ENCODE measurements at regions not wholly inside any gene's neighbourhood (a gene's known extent, or its start where the extent isn't known, plus 50 kb on each side); places are given as distances from the start of the nearest gene placed in this dataset.
"Not testable (repeated sequence)": the region's sequence is repeated elsewhere in the genome, so short reads cannot be mapped to it uniquely, and the experiment has no call there.

DNA sequence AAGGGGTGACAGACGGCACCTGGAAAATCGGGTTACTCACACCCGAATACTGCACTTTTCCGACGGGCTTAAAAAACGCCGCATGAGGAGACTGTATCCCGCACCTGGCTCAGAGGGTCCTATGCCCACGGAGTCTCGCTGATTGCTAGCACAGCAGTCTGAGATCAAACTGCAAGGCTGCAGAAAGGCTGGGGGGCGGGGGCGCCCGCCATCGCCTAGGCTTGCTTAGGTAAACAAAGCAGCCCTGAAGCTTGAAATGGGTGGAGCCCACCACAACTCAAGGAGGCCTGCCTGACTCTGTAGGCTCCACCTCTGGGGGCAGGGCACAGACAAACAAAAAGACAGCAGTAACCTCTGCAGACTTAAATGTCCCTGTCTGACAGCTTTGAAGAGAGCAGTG lies 144.4 kb downstream of the TYW3 start:
- peaks cover 14% of the 10 kb centered on the region for H3K9me3 Mint-ChIP-seq
- H3K27ac Mint-ChIP-seq; DNase-seq; H3K27me3 Mint-ChIP-seq; H3K4me1 Mint-ChIP-seq; H3K4me3 Mint-ChIP-seq; ATAC-seq; H3K36me3 Mint-ChIP-seq (ENCODE audit: low read depth): not testable (repeated sequence)

DNA sequence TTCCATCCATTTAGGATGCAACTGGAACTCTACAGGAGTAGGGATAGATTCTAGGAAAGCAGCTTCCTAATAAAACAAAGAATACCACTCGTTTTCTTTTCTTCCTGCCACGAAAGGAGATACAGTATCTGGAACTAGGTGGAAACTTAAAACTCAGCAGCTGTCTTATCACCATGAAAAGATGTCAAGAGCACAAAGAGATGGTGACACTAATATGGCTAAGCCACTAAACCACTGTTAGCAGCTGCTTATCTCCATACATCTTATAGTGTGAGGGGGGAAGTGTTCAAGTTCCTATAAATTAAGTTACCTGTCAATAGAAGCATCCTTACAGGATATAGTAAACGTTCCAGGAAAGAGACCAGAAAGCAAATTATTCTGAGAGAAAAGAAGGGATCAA lies 162.5 kb downstream of the TYW3 start:
- DNase-seq (no peak), ATAC-seq (no peak)
- H3K4me3 Mint-ChIP-seq = no peak overlapping the region
- peaks cover 10% of the 10 kb centered on the region for H3K9me3 Mint-ChIP-seq
- no peaks in the 10 kb centered on the region for H3K27me3 Mint-ChIP-seq
- H3K4me1 Mint-ChIP-seq = no peaks in the 10 kb centered on the region
- H3K36me3 Mint-ChIP-seq (ENCODE audit: low read depth) = no peaks in the 10 kb centered on the region
- H3K27ac Mint-ChIP-seq = no peak overlapping the region

DNA sequence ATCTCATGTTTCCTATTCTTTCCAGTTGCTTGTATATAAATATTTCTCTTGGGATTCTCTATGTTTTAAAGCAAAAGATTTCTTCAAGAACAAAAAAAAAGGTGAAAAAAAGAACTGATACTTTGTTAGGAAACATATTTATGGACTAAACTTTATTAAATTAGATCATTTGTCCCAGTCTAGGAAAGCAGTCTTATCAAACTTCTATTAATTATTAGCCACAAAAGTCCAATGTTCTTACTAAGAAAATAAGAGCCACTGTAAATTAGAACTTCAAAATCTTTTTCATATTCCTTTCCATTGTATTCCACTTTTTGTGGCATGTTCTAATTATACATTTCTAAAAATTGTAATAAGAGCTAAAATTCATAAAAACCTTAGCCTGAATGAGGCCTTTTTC lies 175.2 kb downstream of the TYW3 start:
- Mint-ChIP-seq H3K9me3 (peaks cover 5% of the 10 kb centered on the region), H3K4me3 (no peak overlapping the region), H3K27ac (no peak overlapping the region), H3K27me3 (no peaks in the 10 kb centered on the region), H3K4me1 (no peaks in the 10 kb centered on the region), H3K36me3 (ENCODE audit: low read depth) (no peaks in the 10 kb centered on the region)
- DNase-seq (no peak), ATAC-seq (no peak)

DNA sequence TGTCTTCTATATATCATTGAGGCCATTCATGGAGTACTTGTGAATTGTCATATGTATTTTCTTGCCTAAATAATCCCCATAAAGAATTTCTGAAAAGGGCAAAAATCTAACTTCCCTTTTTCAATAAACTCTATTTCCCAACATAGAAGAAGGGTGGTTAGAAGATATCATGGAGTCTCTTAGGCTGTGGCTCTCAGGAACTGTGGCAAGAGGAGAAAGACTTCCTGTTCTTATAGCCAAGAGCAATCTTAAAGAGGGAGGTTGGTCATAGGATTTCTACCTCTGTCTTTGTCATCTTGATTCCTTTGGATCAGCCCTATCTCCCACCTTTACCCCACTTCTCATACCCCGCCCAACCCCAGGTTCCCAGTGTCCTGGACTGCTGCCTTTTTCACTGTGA lies 175.8 kb downstream of the TYW3 start:
- no peaks in the 10 kb centered on the region for H3K4me1 Mint-ChIP-seq

DNA sequence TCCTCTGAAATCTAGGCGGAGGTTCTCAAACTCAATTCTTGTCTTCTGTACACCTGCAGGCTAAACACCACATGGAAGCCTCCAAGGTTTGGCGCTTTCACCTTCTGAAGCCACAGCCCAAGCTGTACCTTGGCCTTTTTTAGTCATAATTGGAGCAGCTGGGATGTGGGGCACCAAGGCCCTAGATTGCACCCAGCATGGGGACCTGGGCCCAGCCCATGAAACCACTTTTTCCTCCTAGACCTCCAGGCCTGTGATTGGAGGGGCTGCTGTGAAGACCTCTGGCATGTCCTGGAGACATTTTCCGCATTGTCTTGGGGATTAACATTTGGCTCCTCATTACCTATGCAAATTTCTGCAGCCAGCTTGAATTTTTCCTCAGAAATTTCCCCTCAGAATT lies 181.0 kb downstream of the TYW3 start:
- Mint-ChIP-seq H3K4me3 (no peak overlapping the region), H3K36me3 (ENCODE audit: low read depth) (no peaks in the 10 kb centered on the region), H3K4me1 (no peaks in the 10 kb centered on the region), H3K27me3 (no peaks in the 10 kb centered on the region), H3K9me3 (peaks cover 13% of the 10 kb centered on the region), H3K27ac (no peak overlapping the region)
- no peak for ATAC-seq
- DNase-seq = no peak

More for the DNA sequence above, 175.8 kb downstream of the TYW3 start:
- no peaks in the 10 kb centered on the region for H3K36me3 Mint-ChIP-seq (ENCODE audit: low read depth)
- H3K4me3 Mint-ChIP-seq = no peak overlapping the region
- DNase-seq (no peak), ATAC-seq (no peak)
- H3K9me3 Mint-ChIP-seq = peaks cover 5% of the 10 kb centered on the region
- H3K27me3 Mint-ChIP-seq = no peaks in the 10 kb centered on the region
- no peak overlapping the region for H3K27ac Mint-ChIP-seq

DNA sequence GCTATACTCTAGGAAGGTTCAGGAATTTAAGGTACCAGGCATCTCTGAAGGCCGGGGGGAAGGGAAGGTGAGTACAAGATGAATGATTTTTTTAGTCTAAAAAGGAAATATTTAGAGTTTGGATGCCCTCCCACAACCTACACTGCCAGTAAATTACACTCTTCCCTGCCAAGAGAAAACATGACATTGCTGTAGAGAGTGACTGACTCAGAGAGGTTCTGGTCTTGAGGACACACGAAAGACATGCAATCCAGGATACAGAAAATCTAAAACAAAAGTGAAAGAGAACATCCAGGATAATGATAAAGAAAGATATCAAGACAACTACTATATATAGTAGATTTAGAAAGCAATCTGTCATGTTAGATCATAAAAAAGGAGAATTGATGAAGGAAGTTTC lies 200.5 kb downstream of the TYW3 start:
- H3K36me3 Mint-ChIP-seq (ENCODE audit: low read depth) = no peaks in the 10 kb centered on the region
- ATAC-seq (no peak), DNase-seq (no peak)
- peaks cover 7% of the 10 kb centered on the region for H3K9me3 Mint-ChIP-seq
- H3K4me1 Mint-ChIP-seq = no peaks in the 10 kb centered on the region
- H3K4me3 Mint-ChIP-seq = no peak overlapping the region
- no peak overlapping the region for H3K27ac Mint-ChIP-seq
- H3K27me3 Mint-ChIP-seq = no peaks in the 10 kb centered on the region

DNA sequence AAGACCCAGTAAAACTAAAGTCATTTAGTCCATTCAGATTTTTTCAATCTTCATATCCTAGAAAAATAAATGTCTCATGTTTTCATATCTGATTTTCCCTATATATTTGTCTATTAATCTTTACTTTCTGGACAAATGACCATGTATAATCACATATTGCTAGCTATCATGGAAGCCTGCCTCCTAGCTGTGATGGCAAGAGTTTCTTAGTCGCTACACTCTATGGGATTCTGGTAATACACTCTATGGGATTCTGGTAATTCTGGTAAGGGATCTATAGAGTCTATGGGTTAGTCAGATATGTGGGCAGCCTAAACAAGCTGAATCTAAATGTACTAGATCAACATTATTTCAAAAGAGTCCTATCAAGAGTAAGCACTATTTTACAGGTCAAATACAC lies 198.7 kb upstream of the LHX8 start:
- no peaks in the 10 kb centered on the region for H3K27me3 Mint-ChIP-seq
- H3K4me3 Mint-ChIP-seq = no peak overlapping the region
- no peaks in the 10 kb centered on the region for H3K4me1 Mint-ChIP-seq
- no peak for DNase-seq
- ATAC-seq = no peak
- no peak overlapping the region for H3K27ac Mint-ChIP-seq
- H3K36me3 Mint-ChIP-seq (ENCODE audit: low read depth) = no peaks in the 10 kb centered on the region
- H3K9me3 Mint-ChIP-seq = peaks cover 3% of the 10 kb centered on the region

DNA sequence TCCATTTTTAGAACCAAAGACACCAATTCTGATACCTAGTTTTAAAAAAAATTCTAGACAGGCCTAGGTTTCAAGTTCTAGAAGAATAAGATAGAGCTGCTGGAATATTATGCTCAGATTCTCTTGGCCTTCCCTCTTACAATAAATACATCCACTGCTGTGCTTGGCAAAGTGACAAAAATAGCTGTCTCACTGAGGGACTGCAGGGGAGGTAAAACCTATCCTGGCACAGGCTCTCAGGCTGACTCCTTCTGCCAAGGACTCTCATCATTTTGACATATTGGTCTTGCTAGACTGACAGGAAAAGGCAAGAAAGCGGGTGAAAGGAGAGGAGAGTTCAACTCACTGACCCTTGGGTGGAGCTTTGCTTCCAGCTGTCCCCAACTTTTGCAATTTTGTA lies 197.0 kb upstream of the LHX8 start:
- H3K36me3 Mint-ChIP-seq (ENCODE audit: low read depth) = no peaks in the 10 kb centered on the region
- H3K27ac Mint-ChIP-seq = no peak overlapping the region
- ATAC-seq = no peak
- no peak overlapping the region for H3K4me3 Mint-ChIP-seq
- no peaks in the 10 kb centered on the region for H3K4me1 Mint-ChIP-seq
- H3K9me3 Mint-ChIP-seq = peaks cover 12% of the 10 kb centered on the region
- DNase-seq = no peak
- no peaks in the 10 kb centered on the region for H3K27me3 Mint-ChIP-seq

DNA sequence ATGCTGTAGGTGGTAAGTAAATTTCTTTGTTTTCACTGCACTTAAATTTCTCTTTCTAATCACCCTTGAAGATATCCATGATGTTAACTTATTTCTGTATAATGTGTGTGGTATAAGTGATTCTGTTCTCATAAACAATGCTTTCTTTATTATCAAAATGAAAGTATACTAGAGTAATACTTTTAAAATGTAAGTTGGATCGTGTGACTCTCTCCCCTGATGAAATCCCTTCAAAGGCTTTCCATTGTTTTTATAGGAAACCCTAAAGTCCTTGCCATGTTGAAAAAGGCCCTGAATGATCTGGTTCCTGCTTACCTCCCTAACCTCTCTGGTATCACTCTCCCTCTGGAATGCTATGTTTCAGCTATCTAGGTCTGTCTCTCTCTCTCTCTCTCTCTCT lies 191.1 kb upstream of the LHX8 start:
- Mint-ChIP-seq H3K9me3 (peaks cover 16% of the 10 kb centered on the region), H3K36me3 (ENCODE audit: low read depth) (no peaks in the 10 kb centered on the region), H3K4me1 (no peaks in the 10 kb centered on the region), H3K4me3 (no peak overlapping the region), H3K27ac (no peak overlapping the region), H3K27me3 (no peaks in the 10 kb centered on the region)
- ATAC-seq = no peak
- DNase-seq = no peak

DNA sequence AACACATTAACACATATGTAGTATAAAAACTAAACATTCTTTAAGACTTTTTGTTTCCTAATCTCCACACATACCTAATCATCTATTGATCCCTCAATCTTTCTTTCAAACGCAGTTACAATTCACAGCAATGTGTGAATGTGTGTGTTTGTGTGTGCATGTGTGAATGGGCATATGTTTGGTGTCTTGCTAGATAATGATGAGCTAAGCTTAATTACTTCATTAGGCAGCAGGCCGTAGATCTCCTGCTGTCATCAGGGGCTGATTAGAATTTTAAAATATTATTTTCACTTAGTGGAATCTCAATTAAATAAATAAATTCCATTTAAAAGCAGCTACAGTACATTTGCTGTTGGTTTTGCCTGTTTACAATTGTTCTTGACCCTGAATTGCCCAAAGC lies 187.8 kb upstream of the LHX8 start:
- no peak for ATAC-seq
- no peak for DNase-seq
- Mint-ChIP-seq H3K4me1 (no peaks in the 10 kb centered on the region), H3K27me3 (no peaks in the 10 kb centered on the region), H3K9me3 (peaks cover 8% of the 10 kb centered on the region), H3K27ac (no peak overlapping the region), H3K4me3 (no peak overlapping the region), H3K36me3 (ENCODE audit: low read depth) (no peaks in the 10 kb centered on the region)

DNA sequence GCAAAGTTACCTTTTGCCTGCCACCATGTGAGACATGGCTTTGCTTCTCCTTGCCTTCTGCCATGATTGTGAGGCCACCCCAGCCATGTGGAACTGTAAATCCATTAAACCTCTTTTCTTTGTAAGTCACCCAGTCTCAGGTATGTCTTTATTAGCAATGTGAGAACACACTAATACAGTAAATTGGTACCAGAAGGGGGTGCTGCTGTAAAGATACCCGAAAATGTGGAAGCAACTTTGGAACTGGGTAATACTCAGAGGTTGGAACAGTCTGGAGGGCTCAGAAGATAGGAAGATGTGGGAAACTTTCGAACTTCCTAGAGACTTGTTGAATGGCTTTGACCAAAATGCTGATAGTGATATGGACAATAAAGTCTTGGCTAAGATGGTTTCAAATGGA lies 184.8 kb upstream of the LHX8 start:
- not testable (repeated sequence) for DNase-seq, ATAC-seq, H3K4me3 Mint-ChIP-seq

DNA sequence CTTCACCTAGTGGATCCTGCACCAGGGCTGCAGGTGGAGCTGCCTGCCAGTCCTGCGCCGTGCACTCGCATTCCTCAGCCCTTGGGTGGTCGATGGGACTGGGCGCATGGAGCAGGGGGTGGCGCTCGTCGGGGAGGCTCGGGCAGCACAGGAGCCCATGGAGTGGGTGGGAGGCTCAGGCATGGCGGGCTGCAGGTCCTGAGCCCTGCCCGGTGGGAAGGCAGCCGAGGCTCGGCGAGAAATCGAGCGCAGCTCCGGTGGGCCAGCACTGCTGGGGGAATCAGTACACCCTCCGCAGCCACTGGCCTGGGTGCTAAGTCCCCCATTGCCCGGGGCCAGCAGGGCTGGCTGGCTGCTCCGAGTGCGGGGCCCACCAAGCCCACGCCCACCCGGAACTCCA lies 182.2 kb upstream of the LHX8 start:
- not testable (repeated sequence) for H3K27me3 Mint-ChIP-seq; H3K4me3 Mint-ChIP-seq; H3K4me1 Mint-ChIP-seq; H3K36me3 Mint-ChIP-seq (ENCODE audit: low read depth); H3K27ac Mint-ChIP-seq; ATAC-seq; DNase-seq; H3K9me3 Mint-ChIP-seq

More for the DNA sequence above, 184.8 kb upstream of the LHX8 start:
- H3K27ac Mint-ChIP-seq; H3K36me3 Mint-ChIP-seq (ENCODE audit: low read depth); H3K27me3 Mint-ChIP-seq; H3K4me1 Mint-ChIP-seq; H3K9me3 Mint-ChIP-seq: not testable (repeated sequence)

DNA sequence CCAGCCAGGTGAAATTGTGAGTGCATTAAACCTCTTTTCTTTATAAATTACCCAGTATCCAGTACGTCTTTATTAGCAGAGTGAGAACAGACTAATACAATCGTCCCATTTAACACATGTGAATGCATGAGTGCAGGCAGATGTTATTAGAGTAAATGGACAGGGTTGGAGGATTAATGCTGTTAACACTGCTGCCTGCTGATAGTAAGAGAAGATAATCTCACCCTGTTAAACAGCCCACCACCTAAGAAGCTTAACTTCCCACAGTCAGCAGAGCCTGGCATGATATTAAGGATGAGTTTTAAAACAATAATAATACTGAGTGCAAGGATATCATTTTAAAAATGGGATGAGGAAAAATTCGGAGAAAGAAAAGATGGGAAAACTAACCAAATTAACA lies 181.4 kb upstream of the LHX8 start:
- ATAC-seq = no peak
- Mint-ChIP-seq H3K27ac (no peak overlapping the region), H3K36me3 (ENCODE audit: low read depth) (no peaks in the 10 kb centered on the region), H3K4me3 (no peak overlapping the region), H3K9me3 (no peaks in the 10 kb centered on the region), H3K27me3 (no peaks in the 10 kb centered on the region), H3K4me1 (no peaks in the 10 kb centered on the region)
- DNase-seq = no peak

DNA sequence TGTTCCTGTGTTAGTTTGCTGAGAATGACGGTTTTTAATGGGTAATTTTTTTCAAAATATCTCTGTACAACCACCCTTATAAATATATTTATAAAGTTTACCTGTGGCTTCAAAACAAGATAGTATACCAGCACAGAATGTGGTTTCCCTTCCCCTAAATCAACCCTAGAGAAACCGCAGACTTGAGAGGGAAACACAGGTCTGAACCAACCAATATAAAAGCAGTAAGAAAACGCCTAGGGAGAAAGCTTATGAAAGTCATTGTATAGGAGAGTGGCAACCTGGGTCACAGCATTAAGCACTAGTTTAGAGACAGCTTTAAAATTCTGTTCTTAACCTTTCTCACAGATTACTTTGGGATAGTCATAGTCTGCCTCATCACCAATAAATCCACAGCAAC lies 180.6 kb upstream of the LHX8 start:
- Mint-ChIP-seq H3K4me3 (no peak overlapping the region), H3K4me1 (no peaks in the 10 kb centered on the region), H3K27me3 (no peaks in the 10 kb centered on the region), H3K36me3 (ENCODE audit: low read depth) (no peaks in the 10 kb centered on the region), H3K9me3 (no peaks in the 10 kb centered on the region), H3K27ac (no peak overlapping the region)
- DNase-seq (no peak), ATAC-seq (no peak)

DNA sequence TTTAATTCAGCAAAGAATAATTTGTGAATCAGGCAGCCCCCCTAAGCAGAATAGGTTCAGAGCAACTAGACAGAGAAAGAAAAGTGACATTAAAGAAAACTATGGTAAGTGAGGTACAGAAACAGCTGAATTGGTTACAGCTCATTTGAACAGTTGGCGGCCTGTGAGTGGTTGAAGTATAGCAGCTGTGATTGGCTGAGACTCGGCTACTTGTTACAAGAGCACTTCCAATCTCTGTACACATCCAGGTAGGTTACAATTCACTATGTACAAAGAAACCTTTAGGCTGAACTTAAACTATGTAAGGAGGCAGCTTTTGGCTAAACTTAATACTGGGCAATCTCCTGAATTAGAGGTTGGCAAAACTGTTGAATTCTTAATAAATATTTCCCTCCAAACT lies 171.1 kb upstream of the LHX8 start:
- H3K4me1 Mint-ChIP-seq = no peaks in the 10 kb centered on the region

DNA sequence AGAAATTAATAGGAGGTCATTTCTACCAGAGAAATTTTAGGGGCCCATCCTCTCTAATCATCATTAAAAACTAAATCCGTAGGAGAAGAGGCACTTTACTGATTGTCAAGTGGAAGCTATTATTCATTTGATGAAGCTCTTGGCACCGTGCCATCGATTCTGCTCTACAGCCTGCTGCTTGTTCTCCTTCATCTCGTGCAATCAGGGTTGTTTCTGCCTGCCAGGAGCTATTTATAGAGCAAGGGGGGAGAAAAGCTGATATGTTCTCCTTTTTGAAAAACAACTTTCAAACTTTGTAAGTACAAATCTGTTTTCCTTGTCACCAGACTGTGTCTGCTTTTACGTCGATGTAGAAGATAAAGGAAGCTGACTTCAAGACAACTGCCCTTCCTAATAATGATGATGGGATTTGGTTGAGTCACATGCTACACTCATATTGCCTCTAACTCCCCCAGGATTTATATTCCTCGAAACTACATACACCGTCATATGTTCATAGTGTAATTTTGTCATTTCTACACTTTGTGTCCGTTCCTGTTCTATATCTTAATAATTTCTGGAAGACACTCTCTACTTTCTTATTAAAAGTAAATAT lies 169.6 kb upstream of the LHX8 start:
- H3K4me1 Mint-ChIP-seq = no peaks in the 10 kb centered on the region
- H3K27me3 Mint-ChIP-seq = no peaks in the 10 kb centered on the region
- ATAC-seq (no peak), DNase-seq (no peak)
- no peak overlapping the region for H3K27ac Mint-ChIP-seq
- H3K9me3 Mint-ChIP-seq = no peaks in the 10 kb centered on the region
- no peaks in the 10 kb centered on the region for H3K36me3 Mint-ChIP-seq (ENCODE audit: low read depth)
- no peak overlapping the region for H3K4me3 Mint-ChIP-seq

More for the DNA sequence above, 171.1 kb upstream of the LHX8 start:
- ATAC-seq (no peak), DNase-seq (no peak)
- Mint-ChIP-seq H3K36me3 (ENCODE audit: low read depth) (no peaks in the 10 kb centered on the region), H3K9me3 (no peaks in the 10 kb centered on the region), H3K27ac (no peak overlapping the region), H3K4me3 (no peak overlapping the region), H3K27me3 (no peaks in the 10 kb centered on the region)

All from activated naive CD8-positive, alpha-beta T cell treated with anti-CD3 and anti-CD28 coated beads, Interleukin-2, amount 50 U/mL, for 24 hours (primary cell).